K562 (cell line): ENCODE measurements at regions not wholly inside any gene's neighbourhood (a gene's known extent, or its start where the extent isn't known, plus 50 kb on each side); places are given as distances from the start of the nearest gene placed in this dataset.

ENCODE experiments used
- MED1 ChIP-seq: sonication (generic); formaldehyde crosslinking; IDR thresholded peaks from 2 replicates; pipeline ENCODE4 v1.8.1; 2023; ENCODE audit warnings: missing genetic modification reagents, borderline replicate concordance
- MTA3 ChIP-seq: fragments of 450-650 bp; formaldehyde crosslinking; IDR thresholded peaks from 2 replicates; pipeline ENCODE4 v1.6.1; 2017; ENCODE audit warnings: mild to moderate bottlenecking, borderline replicate concordance
- OTX1 ChIP-seq: fragments of 450-650 bp; formaldehyde crosslinking; IDR thresholded peaks from 2 replicates; pipeline ENCODE4 v1.4.0; 2022; ENCODE audit warnings: mild to moderate bottlenecking

- TF ChIP-seq OTX1 = no peak
- no peak for TF ChIP-seq MED1 (CRISPR knock-in tag)
- TF ChIP-seq MTA3 = no peak
Observed at GRCh38 chr9:108672475-108673190, 183.2 kb downstream of the ACTL7B start.
